ENCODE measurements at regions not wholly inside any gene's neighbourhood (a gene's known extent, or its start where the extent isn't known, plus 50 kb on each side); places are given as distances from the start of the nearest gene placed in this dataset.

- TF ChIP-seq MGA (IDR thresholded peaks at IDR 0.05) (peak; percentile 13; the same call in 1 of the 2 replicates), THRA (IDR thresholded peaks at IDR 0.05) (no peak), CC2D1A (IDR thresholded peaks at IDR 0.05) (peak; percentile 91), TCF3 (CRISPR knock-in tag; IDR thresholded peaks at IDR 0.05) (peak; percentile 49), NCOA2 (IDR thresholded peaks at IDR 0.05; ENCODE audit: partially characterized antibody in 2 of 2) (no peak), PHB2 (IDR thresholded peaks at IDR 0.05; ENCODE audit: low read depth) (no peak), ZFP91 (CRISPR knock-in tag; IDR thresholded peaks at IDR 0.05) (0 out of 2 replicates have a peak, but pooled peaks have one; percentile 49), FOXJ2 (tag; IDR thresholded peaks at IDR 0.05) (no peak), SRSF7 (optimal IDR thresholded peaks at IDR 0.05; ENCODE audit: low read depth, low read length) (no peak), PML (IDR thresholded peaks at IDR 0.05; ENCODE audit: low read length) (no peak), HDAC8 (tag; IDR thresholded peaks at IDR 0.05) (no peak), ZNF384 (IDR thresholded peaks at IDR 0.05; ENCODE audit: low read depth, low read length) (no peak), ILF3 (IDR thresholded peaks at IDR 0.05; ENCODE audit: borderline replicate concordance) (no peak)
Measured at GRCh38 chr6:43951063-43951755, 176.0 kb downstream of the MRPL14 start (continued).

Measured in K562 (cell line).